Small intestine (tissue), 7 donors: ENCODE measurements at regions not wholly inside any gene's neighbourhood (a gene's known extent, or its start where the extent isn't known, plus 50 kb on each side); places are given as distances from the start of the nearest gene placed in this dataset.
"Not testable (repeated sequence)": the region's sequence is repeated elsewhere in the genome, so short reads cannot be mapped to it uniquely, and the experiment has no call there.

ENCODE experiments used
- DNase-seq, 2 donors: peaks; one replicate each; pipeline versions ENCODE4 v3.0.0 to v3.0.0-alpha.2; 2013
- FAIRE-seq: peaks from 2 replicates; lab custom pipeline; 2012; peaks lifted over from hg19 to GRCh38; lab: Jason Lieb, UNC
- H3K27ac ChIP-seq, 3 donors: one replicate each; pipeline ENCODE4 v1.5.1; 2013; ENCODE audit warnings: low read length in 2 of 3, mild to moderate bottlenecking in 2 of 3, control low read depth in 1 of 3, inconsistent platforms in 1 of 3, low read depth in 1 of 3, moderate library complexity in 1 of 3
- H3K27me3 ChIP-seq, 3 donors: one replicate each; pipeline ENCODE4 v1.6.1; 2013; ENCODE audit warnings: low read length in 3 of 3, inconsistent platforms in 1 of 3; ENCODE audit not compliant: control insufficient read depth in 3 of 3, insufficient read depth in 3 of 3
- H3K36me3 ChIP-seq, 3 donors: one replicate each; pipeline ENCODE4 v1.6.1; 2013; ENCODE audit warnings: low read length in 3 of 3, inconsistent platforms in 1 of 3, low read depth in 1 of 3, mild to moderate bottlenecking in 1 of 3, moderate library complexity in 1 of 3; ENCODE audit not compliant: control insufficient read depth in 3 of 3, insufficient read depth in 2 of 3
- H3K4me1 ChIP-seq, 3 donors: one replicate each; pipeline ENCODE4 v1.6.1; 2013; ENCODE audit warnings: low read length in 2 of 3, inconsistent platforms in 1 of 3, low read depth in 1 of 3, mild to moderate bottlenecking in 1 of 3, moderate library complexity in 1 of 3; ENCODE audit not compliant: control insufficient read depth in 3 of 3, insufficient read depth in 2 of 3
- H3K4me3 ChIP-seq, 3 donors: one replicate each; pipeline ENCODE4 v1.5.1; 2013; ENCODE audit warnings: low read length in 3 of 3, control low read depth in 1 of 3, inconsistent platforms in 1 of 3, low read depth in 1 of 3, mild to moderate bottlenecking in 1 of 3, moderate library complexity in 1 of 3
- H3K9me3 ChIP-seq, 2 donors: one replicate each; pipeline ENCODE4 v1.6.1; 2013; ENCODE audit warnings: low read depth in 1 of 2, low read length in 1 of 2; ENCODE audit not compliant: control insufficient read depth in 2 of 2, insufficient read depth in 1 of 2
- WGBS, 3 donors: extraction: QIAGEN DNeasy Blood & Tissue Kit; methylation state at CpG; one replicate each; pipeline ENCODE4 v1.1.7; 2013; 5-methylcytosine and 5-hydroxymethylcytosine counted together
- donor health status: healthy with polysubstance abuse.
- donor health status: control.
- donor health status: control.
- donor health status: Bipolar disorder and iron deficiency.
- donor health status: healthy.

- H3K4me3 ChIP-seq, H3K4me1 ChIP-seq, H3K27me3 ChIP-seq, H3K27ac ChIP-seq, FAIRE-seq, H3K9me3 ChIP-seq, DNase-seq: not testable (repeated sequence)
- peaks cover 6 to 36% (median 8%) of the 10 kb centered on the region in 3 donors for H3K36me3 ChIP-seq
- 94 to 99% (median 96%) methylated on average over 17 of the region's 17 CpGs for WGBS, 3 donors
Measured at GRCh38 chr3:195982754-195983153, 74.4 kb upstream of the TNK2 start.

- not testable (repeated sequence) for H3K27ac ChIP-seq, H3K4me3 ChIP-seq, H3K9me3 ChIP-seq, H3K27me3 ChIP-seq, FAIRE-seq, H3K4me1 ChIP-seq, DNase-seq
- H3K36me3 ChIP-seq = peaks cover 6 to 38% (median 8%) of the 10 kb centered on the region in 3 donors
- WGBS, 3 donors = 79 to 87% (median 84%) methylated on average over 7 of the region's 7 CpGs
Measured at GRCh38 chr3:195981778-195982177, 73.4 kb upstream of the TNK2 start.

- not testable (repeated sequence) for H3K4me3 ChIP-seq, FAIRE-seq, H3K27ac ChIP-seq, H3K9me3 ChIP-seq, DNase-seq, H3K4me1 ChIP-seq, H3K27me3 ChIP-seq
- 95 to 99% (median 97%) methylated on average over 9 to 10 of the region's 10 CpGs for WGBS, 3 donors
- peaks cover 6 to 48% (median 10%) of the 10 kb centered on the region in 3 donors for H3K36me3 ChIP-seq
Measured at GRCh38 chr3:195979877-195980276, 71.5 kb upstream of the TNK2 start.

GRCh38 chr3:195978585-195978984 is 70.2 kb upstream of the TNK2 start:
- H3K36me3 ChIP-seq = peaks cover 0 to 49% (median 7%) of the 10 kb centered on the region in 3 donors
- FAIRE-seq, H3K9me3 ChIP-seq, H3K4me3 ChIP-seq, H3K4me1 ChIP-seq, H3K27ac ChIP-seq, DNase-seq, H3K27me3 ChIP-seq: not testable (repeated sequence)
- 89 to 100% (median 94%) methylated on average over 1 to 9 of the region's 11 CpGs for WGBS, 3 donors

- WGBS, 3 donors = 93 to 97% (median 95%) methylated on average over 8 to 10 of the region's 19 CpGs
- FAIRE-seq = not testable (repeated sequence)
- peaks cover 0 to 46% (median 10%) of the 10 kb centered on the region in 3 donors for H3K36me3 ChIP-seq
Measured at GRCh38 chr3:195976876-195977275, 68.5 kb upstream of the TNK2 start.

GRCh38 chr3:195974281-195974680 is 65.9 kb upstream of the TNK2 start:
- not testable (repeated sequence) for H3K27me3 ChIP-seq, H3K27ac ChIP-seq, H3K4me3 ChIP-seq, H3K4me1 ChIP-seq, DNase-seq, FAIRE-seq, H3K9me3 ChIP-seq
- peaks cover 1 to 59% (median 17%) of the 10 kb centered on the region in 3 donors for H3K36me3 ChIP-seq
- 95 to 97% (median 95%) methylated on average over 11 to 13 of the region's 13 CpGs for WGBS, 3 donors

More at GRCh38 chr3:195976876-195977275, 68.5 kb upstream of the TNK2 start:
- not testable (repeated sequence) for H3K27ac ChIP-seq, H3K4me1 ChIP-seq, H3K9me3 ChIP-seq, DNase-seq, H3K4me3 ChIP-seq, H3K27me3 ChIP-seq

GRCh38 chr3:195970873-195971272 is 62.5 kb upstream of the TNK2 start:
- H3K27me3 ChIP-seq, H3K4me1 ChIP-seq, FAIRE-seq, H3K27ac ChIP-seq, H3K4me3 ChIP-seq, DNase-seq, H3K9me3 ChIP-seq: not testable (repeated sequence)
- H3K36me3 ChIP-seq = peaks cover 2 to 57% (median 15%) of the 10 kb centered on the region in 3 donors
- 96 to 99% (median 96%) methylated on average over 9 of the region's 9 CpGs for WGBS, 3 donors

GRCh38 chr3:195969838-195970776 is 61.8 kb upstream of the TNK2 start:
- not testable (repeated sequence) for H3K4me1 ChIP-seq, H3K27me3 ChIP-seq, H3K9me3 ChIP-seq, H3K4me3 ChIP-seq, DNase-seq, FAIRE-seq, H3K27ac ChIP-seq
- H3K36me3 ChIP-seq = peaks cover 2 to 57% (median 15%) of the 10 kb centered on the region in 3 donors
- WGBS, 3 donors = 90 to 94% (median 94%) methylated on average over 21 of the region's 22 CpGs
